K562 (cell line): ENCODE measurements at regions not wholly inside any gene's neighbourhood (a gene's known extent, or its start where the extent isn't known, plus 50 kb on each side); places are given as distances from the start of the nearest gene placed in this dataset.
A peak's percentile ranks its signal among the peaks of the same experiment; 100 is the strongest.
"Not testable (repeated sequence)": the region's sequence is repeated elsewhere in the genome, so short reads cannot be mapped to it uniquely, and the experiment has no call there.

Source experiments
- ATAC-seq: fragments of 200-7000 bp; cut with Tn5 transposase; 3 replicates; pipeline ENCODE4 v1.9.1; 2020; ENCODE audit warnings: moderate library complexity
- BruUV-seq: library from RNA; stranded (reverse); fragments of 400-500 nt; replicated peaks from 2 replicates; lab custom pipeline; 2021; lab: Mats Ljungman, UMichigan
- CTCF ChIA-PET: fragments of 300-600 bp; formaldehyde crosslinking; extraction: SDS; loops from one replicate; lab custom pipeline; 2021; ENCODE audit warnings: low intra/inter-chr PET ratio; lab: Yijun Ruan, JAX
- POLR2A ChIA-PET: fragments of 300-600, 350-650 bp; sonication (Branson Sonifier 250); formaldehyde crosslinking; extraction: SDS; loops from one replicate; lab custom pipeline; 2021; ENCODE audit warnings: antibody characterized with exemption, inconsistent platforms; lab: Yijun Ruan, JAX
- DNase-seq, 4 experiments: peaks; one replicate each; pipeline versions ENCODE4 v3.0.0 to v3.0.0-alpha.2; 2011 to 2018; ENCODE audit warnings: low spot score in 3 of 4, mixed read lengths in 3 of 4; ENCODE audit errors: extremely low read depth in 1 of 4
- FAIRE-seq: peaks from 2 replicates; lab custom pipeline; 2011; peaks lifted over from hg19 to GRCh38; lab: Jason Lieb, UNC
- H2AFZ ChIP-seq: 2 replicates; pipeline ENCODE4 v1.6.0; 2011; ENCODE audit warnings: low read depth, low read length, control low read depth, inconsistent platforms
- H3K27ac ChIP-seq: fragments of 200-600 bp; 3 replicates; pipeline ENCODE4 v1.8.0; 2011; ENCODE audit warnings: low read depth, mild to moderate bottlenecking, control low read depth, inconsistent platforms, low read length, moderate library complexity, mixed read lengths; ENCODE audit errors: extremely low read depth
- H3K27me3 ChIP-seq, 2 experiments: fragments of 300-600 bp in 1 of 2; 2 replicates in 1 of 2; 3 replicates in 1 of 2; pipeline versions ENCODE4 v1.6.0 to v1.8.0; 2011; ENCODE audit warnings: inconsistent platforms in 2 of 2, low read length in 2 of 2, mild to moderate bottlenecking in 1 of 2, mixed read lengths in 1 of 2, moderate library complexity in 1 of 2; ENCODE audit not compliant: control insufficient read depth in 2 of 2, insufficient read depth in 2 of 2
- H3K36me3 ChIP-seq: fragments of 300-600 bp; 3 replicates; pipeline ENCODE4 v1.8.0; 2011; ENCODE audit warnings: mild to moderate bottlenecking, low read length, inconsistent platforms; ENCODE audit not compliant: control insufficient read depth, insufficient read depth
- H3K4me1 ChIP-seq, 2 experiments: fragments of 200-600 bp in 1 of 2; replicated peaks in 1 of 2; 2 replicates in 1 of 2; 3 replicates in 1 of 2; pipeline versions ENCODE4 v1.5.1 to v1.8.0; 2011; ENCODE audit warnings: inconsistent platforms in 2 of 2, low read length in 2 of 2, mild to moderate bottlenecking in 1 of 2, mixed read lengths in 1 of 2, moderate library complexity in 1 of 2; ENCODE audit not compliant: control insufficient read depth in 2 of 2, insufficient read depth in 2 of 2
- H3K4me2 ChIP-seq: 2 replicates; pipeline ENCODE4 v1.6.1; 2011; ENCODE audit warnings: low read length, control low read depth, inconsistent platforms, mixed read lengths; ENCODE audit not compliant: insufficient read depth
- H3K4me3 ChIP-seq: fragments of 200-600 bp; sonication (generic), shearing (Covaris generic); 2 replicates; pipeline ENCODE4 v1.5.1; 2016; ENCODE audit warnings: control low read depth, inconsistent platforms
- H3K79me2 ChIP-seq: fragments of 200-600 bp; 3 replicates; pipeline ENCODE4 v1.8.0; 2011; ENCODE audit warnings: low read length, inconsistent platforms; ENCODE audit not compliant: control insufficient read depth, insufficient read depth
- H3K9ac ChIP-seq, 2 experiments: 2 replicates each; pipeline versions ENCODE4 v1.6.0 to v1.6.1; 2011; ENCODE audit warnings: low read depth in 2 of 2, low read length in 2 of 2, control low read depth in 1 of 2, inconsistent platforms in 1 of 2, mild to moderate bottlenecking in 1 of 2, mixed read lengths in 1 of 2; ENCODE audit not compliant: insufficient read depth in 1 of 2
- H3K9me1 ChIP-seq: one replicate; pipeline ENCODE4 v1.6.0; 2011; ENCODE audit warnings: inconsistent platforms, mild to moderate bottlenecking, low read length, moderate library complexity; ENCODE audit not compliant: control insufficient read depth, insufficient read depth
- H3K9me3 ChIP-seq: replicated peaks from 2 replicates; pipeline ENCODE4 v1.5.1; 2011; ENCODE audit warnings: low read depth, low read length, inconsistent platforms; ENCODE audit not compliant: control insufficient read depth, insufficient read depth
- H4K20me1 ChIP-seq: replicated peaks from 2 replicates; pipeline ENCODE4 v1.6.1; 2011; ENCODE audit warnings: low read length, inconsistent platforms, mixed read lengths; ENCODE audit not compliant: control insufficient read depth, insufficient read depth
- CTCF ChIP-seq, 3 experiments: IDR thresholded peaks in 2 of 3; conservative IDR thresholded peaks in 1 of 3; 2 replicates each; pipeline ENCODE4 v1.5.1; 2011 to 2012; ENCODE audit warnings: low read length in 3 of 3, mild to moderate bottlenecking in 3 of 3, control low read depth in 2 of 3, improper control_type of control experiment in 1 of 3, inconsistent platforms in 1 of 3, low read depth in 1 of 3, mixed read lengths in 1 of 3, moderate library complexity in 1 of 3; ENCODE audit not compliant: insufficient read depth in 2 of 3
- WGBS: fragments of 100-300 bp; shearing (Covaris generic); methylation state at CpG from one replicate; pipeline ENCODE4 v1.1.6; 2016; ENCODE audit warnings: low coverage, mixed read lengths; ENCODE audit not compliant: insufficient coverage; ENCODE audit errors: missing lambda C conversion rate; 5-methylcytosine and 5-hydroxymethylcytosine counted together
- in situ Hi-C: fragments of 300-500 bp; cut with MboI; formaldehyde crosslinking; loops from 4 replicates; pipeline ENCODE4 v1.15.0; 2018; ENCODE audit warnings: inconsistent platforms, mixed read lengths
- intact Hi-C: fragments of 100-400 bp; cut with micrococcal nuclease; formaldehyde crosslinking; loops from 2 replicates; pipeline ENCODE4 v1.14.2; 2022

DNA sequence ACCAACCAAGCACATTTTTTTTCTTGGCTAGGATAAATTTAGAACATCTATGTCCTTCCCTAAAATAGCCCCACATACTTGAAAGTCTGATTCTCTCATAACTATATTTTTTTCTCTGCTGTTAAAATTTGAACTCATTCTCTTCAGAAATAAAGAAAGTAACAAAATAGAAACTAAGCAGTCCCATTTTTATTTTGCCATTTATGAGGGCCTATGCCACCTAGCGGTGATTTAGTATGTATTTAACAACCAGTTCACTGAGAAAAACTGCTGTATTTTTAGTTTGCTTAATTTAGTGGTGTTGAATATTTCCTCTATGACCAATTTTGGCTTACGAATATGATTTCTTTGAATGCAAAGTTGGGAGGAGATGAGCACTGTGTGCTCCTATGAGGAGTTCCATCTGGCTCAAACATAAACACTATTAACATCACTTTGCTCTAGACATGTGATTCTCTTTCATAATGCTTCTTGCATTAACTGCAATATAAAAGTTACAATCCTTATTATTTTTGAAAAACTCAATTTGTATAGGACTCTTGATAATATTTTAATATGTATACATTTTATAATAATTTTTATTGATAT lies 116.6 kb downstream of the SYT15B start:
- H3K27me3 ChIP-seq, POLR2A ChIA-PET: not testable (repeated sequence)
- TF ChIP-seq CTCF (IDR thresholded peaks at IDR 0.05 in 2 of 3, conservative IDR thresholded peaks at IDR 0.05 in 1 of 3; ENCODE audit: insufficient read depth in 2 of 3, low read depth in 1 of 3, low read length in 3 of 3): peak in 2 of 3 experiments; percentile 20 to 39; a peak in 2 of 6 replicates
- TF ChIP-seq, all 486 proteins: peak for 1; not testable (repeated sequence) for 485
- H3K4me3 ChIP-seq, H3K4me1 ChIP-seq, H3K9me3 ChIP-seq, H3K9ac ChIP-seq, H3K36me3 ChIP-seq, intact Hi-C loops, H3K4me2 ChIP-seq, CTCF ChIA-PET, H2AFZ ChIP-seq, H4K20me1 ChIP-seq, FAIRE-seq, H3K27ac ChIP-seq, BruUV-seq, H3K79me2 ChIP-seq, in situ Hi-C loops, H3K9me1 ChIP-seq: not testable (repeated sequence)
- 0% methylated on average over 1 of the region's 2 CpGs for WGBS
- DNase-seq (peak in 1 of 4 experiments; percentile 59), ATAC-seq (peak; percentile 74)

DNA sequence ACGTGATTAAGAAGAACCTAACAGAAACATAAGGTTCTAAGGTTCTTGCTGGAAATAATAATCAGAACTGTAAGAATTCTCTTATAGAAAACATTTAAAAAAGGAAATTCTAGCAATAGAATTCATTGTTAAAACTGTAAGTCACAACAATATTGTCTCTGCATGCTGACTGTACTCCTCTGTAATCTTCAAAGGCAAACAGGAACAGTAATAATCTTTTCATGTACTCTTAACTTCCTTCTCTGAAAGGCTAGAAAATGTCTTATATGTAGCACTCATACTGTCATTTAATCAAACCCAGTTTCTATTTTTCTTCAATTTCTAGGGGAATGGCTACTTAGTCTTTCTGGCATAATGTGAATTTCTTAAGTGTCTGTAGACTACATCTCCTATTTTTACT lies 103.5 kb upstream of the AGAP9 start:
- in situ Hi-C loops: not testable (repeated sequence)

DNA sequence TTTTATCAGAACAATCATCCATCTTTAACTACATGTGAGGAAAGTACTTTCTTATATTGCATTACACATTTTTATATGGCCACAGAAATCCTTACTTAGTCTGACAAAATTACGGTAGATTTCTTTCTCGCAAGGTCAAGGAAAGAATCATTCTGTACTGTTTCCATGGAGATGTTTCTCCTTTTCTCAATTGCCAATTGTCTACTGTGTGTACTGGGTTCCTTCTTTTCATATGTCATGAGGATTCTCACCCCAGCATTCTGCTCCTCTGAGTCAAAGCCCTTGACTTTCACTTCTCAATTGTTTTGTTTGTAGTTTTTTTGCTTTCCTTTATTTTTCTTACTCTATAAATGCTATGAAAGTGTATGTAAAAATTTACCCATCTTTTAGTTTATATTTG lies 99.3 kb upstream of the AGAP9 start:
- not testable (repeated sequence) for ATAC-seq

More for the DNA sequence above, 103.5 kb upstream of the AGAP9 start:
- BruUV-seq, H3K9ac ChIP-seq, CTCF ChIA-PET, H3K4me3 ChIP-seq, H3K4me1 ChIP-seq, H2AFZ ChIP-seq, H3K27me3 ChIP-seq, H3K27ac ChIP-seq, H3K79me2 ChIP-seq, ATAC-seq, H3K4me2 ChIP-seq, intact Hi-C loops, FAIRE-seq, DNase-seq, POLR2A ChIA-PET, H4K20me1 ChIP-seq, H3K36me3 ChIP-seq, H3K9me3 ChIP-seq, H3K9me1 ChIP-seq: not testable (repeated sequence)
- WGBS: no CpG with 5 or more reads among the region's 1 CpG

More for the DNA sequence above, 99.3 kb upstream of the AGAP9 start:
- DNase-seq, H3K4me1 ChIP-seq, FAIRE-seq, H3K9me3 ChIP-seq, H3K9ac ChIP-seq, H4K20me1 ChIP-seq, CTCF ChIA-PET, intact Hi-C loops, BruUV-seq, POLR2A ChIA-PET, H3K4me2 ChIP-seq, H2AFZ ChIP-seq, H3K9me1 ChIP-seq, H3K27ac ChIP-seq, H3K27me3 ChIP-seq, H3K4me3 ChIP-seq, H3K36me3 ChIP-seq, H3K79me2 ChIP-seq: not testable (repeated sequence)
- in situ Hi-C loops: loop anchor here (5.0 kb wide), 1 partner anchor 905 kb away; no protein-coding TSS in a partner anchor
- 5% methylated on average over 2 of the region's 2 CpGs for WGBS
